Inferior parietal cortex (tissue), 1 donor: ENCODE measurements at regions not wholly inside any gene's neighbourhood (a gene's known extent, or its start where the extent isn't known, plus 50 kb on each side); places are given as distances from the start of the nearest gene placed in this dataset.
"Not testable (repeated sequence)": the region's sequence is repeated elsewhere in the genome, so short reads cannot be mapped to it uniquely, and the experiment has no call there.

Source experiments
- DNase-seq: peaks from one replicate; pipeline ENCODE4 v3.0.0-alpha.2; 2016; ENCODE audit errors: extremely low spot score

- no peak for DNase-seq
Measured at GRCh38 chr3:137612291-137612690, 151.8 kb upstream of the SOX14 start.

GRCh38 chr3:137615659-137616418 is 148.3 kb upstream of the SOX14 start:
- no peak for DNase-seq

DNA sequence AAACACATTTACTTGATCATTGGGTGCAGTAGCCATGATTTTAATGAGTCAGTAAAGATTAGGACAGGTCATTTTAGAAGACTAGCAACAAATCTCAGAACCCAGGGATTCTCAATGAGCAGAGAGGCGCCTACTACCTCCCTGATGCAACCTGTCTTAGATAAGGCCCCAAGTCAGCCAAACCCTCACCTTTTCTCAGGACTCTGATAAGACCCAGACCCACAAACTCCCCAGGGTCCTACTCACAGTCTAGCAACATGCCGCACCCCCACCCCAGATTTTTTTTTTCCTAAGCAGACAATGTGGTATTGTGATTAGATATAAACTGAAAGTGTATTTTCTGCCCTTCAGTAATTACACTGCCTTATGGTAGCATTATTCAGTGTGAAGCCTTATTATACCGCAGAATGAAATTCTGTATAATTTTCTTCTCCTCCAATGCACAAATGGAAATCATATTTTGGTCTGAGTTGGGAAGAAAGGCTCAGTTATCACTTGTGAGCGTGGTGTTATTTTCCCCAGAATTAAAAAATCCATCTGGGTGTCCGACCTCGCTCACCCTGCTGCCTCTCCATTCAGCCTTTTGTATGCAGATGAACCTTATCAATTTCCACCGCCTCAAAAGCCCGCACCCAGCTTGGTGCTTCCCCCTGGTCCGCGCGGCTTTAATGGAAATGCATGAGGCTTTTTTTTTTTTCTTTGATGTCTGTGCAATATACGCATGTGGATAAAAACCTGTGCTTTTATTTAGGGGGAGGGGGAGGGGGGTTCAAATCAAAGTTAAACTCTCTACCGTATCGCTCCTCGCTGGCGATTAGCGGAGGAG is 122.0 kb upstream of the SOX14 start:
- no peak for DNase-seq

- DNase-seq = no peak
Measured at GRCh38 chr3:137642831-137643230, 121.3 kb upstream of the SOX14 start.

DNA sequence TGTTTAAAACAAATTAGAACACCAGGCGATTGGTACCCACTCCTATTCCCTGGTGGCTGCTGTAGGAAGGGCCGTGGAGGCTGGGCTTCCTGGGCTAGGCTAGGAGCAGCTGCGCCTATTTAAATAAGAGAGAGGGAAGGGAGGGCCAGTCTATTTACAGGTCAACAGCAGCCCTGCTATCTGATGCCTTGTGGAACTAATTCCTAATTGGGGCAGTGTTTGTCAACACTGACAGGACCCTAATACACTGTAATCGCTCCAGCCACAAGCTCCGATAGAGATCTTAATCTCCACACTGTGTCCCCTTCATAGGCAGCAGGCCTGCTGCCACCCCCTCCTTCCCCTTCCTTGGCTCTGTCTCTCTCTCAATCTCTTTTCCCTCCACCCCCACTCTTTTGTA is 116.9 kb upstream of the SOX14 start:
- DNase-seq = no peak

GRCh38 chr3:137669519-137670060 is 94.5 kb upstream of the SOX14 start:
- no peak for DNase-seq

GRCh38 chr3:137687181-137687879 is 76.8 kb upstream of the SOX14 start:
- DNase-seq = no peak

DNA sequence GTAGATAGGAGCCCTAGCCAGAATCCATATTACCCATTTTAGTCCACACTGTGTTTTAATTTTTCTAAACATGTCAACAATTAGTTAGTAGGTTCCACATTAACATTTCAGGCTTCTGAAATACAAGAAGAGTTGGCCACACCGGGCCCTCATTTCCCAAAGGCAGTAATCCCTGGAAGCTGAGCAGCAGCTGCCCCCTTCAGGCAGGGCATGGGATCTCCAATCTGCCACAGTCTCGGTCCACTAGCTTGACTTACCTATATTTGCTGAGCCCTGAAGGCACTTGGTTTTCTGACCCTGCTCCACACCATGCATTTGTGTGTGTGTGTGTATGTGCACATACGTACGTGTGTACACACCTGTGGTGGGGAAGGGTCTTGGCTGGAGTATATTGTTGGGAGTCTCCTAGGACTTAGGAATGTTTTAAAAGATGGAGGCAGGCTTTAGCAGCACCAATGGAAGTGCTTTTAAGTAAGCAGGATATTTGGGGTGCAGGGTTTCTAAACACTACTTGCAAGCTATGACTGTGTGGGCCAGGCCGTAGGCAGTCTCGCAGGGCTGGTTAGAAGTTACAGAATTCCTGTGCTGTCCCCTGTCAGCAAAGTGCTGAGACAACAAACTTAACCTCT is 71.2 kb upstream of the SOX14 start:
- no peak for DNase-seq

- no peak for DNase-seq
Measured at GRCh38 chr3:137693791-137694190, 70.3 kb upstream of the SOX14 start.

GRCh38 chr3:137694836-137695235 is 69.3 kb upstream of the SOX14 start:
- no peak for DNase-seq

DNA sequence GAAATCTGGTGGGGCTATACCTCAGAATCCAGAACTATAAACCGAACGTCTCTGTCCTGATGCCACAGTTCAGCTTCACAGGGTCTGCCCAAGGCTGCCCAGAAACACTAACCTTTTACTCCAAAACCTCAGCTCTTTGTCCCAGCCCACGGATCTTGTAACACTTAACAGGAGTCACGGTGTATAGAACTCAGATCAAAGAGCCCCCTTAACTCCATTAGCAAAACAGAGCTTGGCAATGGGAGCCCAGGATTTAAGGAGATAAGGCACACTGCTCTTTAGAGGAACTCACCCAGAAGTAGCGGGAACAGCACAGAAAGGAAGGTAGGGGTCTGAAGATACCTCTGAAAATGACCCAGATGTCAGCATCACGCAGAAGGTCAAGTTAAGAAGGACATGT is 68.8 kb upstream of the SOX14 start:
- DNase-seq = no peak

DNA sequence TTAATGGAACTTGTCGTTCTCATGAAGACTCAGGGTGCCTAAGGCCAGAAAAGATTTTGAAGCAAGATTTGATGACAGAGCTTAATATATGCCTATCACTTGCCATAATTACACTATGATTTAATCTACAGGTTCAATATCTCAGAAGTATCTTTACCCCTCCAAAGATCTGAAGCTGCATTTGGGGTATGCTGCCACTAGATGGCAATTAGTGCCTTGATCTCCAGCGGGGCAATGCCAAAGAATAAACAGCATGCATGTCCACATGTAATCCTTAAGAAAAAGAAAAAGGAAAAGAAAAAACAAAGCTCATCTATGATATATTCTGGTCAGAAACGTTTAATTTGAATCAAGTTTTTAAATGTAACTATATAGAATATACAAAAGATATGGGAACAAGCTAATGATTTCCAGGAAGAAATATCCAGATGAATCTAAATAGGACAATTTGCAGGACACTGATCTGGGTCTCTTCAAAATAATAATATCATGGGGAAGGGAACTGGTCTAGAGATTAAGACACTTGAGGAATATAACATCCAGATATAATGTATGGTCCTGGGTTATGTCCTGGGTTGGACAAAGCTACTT is 55.0 kb upstream of the SOX14 start:
- DNase-seq = no peak

DNA sequence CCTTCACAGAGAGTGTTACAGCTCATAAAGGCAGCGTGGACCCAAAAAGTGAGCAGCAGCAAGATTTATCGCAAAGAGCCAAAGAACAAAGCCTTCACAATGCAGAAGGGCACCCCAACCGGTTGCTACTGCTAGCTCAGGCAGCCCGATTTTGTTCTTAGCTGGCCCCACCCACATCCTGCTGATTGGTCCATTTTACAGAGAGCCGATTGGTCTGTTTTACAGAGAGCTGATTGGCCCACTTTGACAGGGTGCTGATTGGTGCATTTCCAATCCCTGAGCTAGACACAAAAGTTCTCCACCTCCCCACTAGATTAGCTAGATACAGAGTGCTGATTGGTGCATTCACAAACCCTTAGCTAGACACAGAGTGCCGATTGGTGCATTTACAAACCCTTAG is 50.1 kb upstream of the SOX14 start:
- not testable (repeated sequence) for DNase-seq
